ENCODE measurements at regions not wholly inside any gene's neighbourhood (a gene's known extent, or its start where the extent isn't known, plus 50 kb on each side); places are given as distances from the start of the nearest gene placed in this dataset.
"Not testable (repeated sequence)": the region's sequence is repeated elsewhere in the genome, so short reads cannot be mapped to it uniquely, and the experiment has no call there.

- no peak for DNase-seq
These were observed 82.5 kb upstream of the SULF2 start for GRCh38 chr20:47867831-47868230.

DNA sequence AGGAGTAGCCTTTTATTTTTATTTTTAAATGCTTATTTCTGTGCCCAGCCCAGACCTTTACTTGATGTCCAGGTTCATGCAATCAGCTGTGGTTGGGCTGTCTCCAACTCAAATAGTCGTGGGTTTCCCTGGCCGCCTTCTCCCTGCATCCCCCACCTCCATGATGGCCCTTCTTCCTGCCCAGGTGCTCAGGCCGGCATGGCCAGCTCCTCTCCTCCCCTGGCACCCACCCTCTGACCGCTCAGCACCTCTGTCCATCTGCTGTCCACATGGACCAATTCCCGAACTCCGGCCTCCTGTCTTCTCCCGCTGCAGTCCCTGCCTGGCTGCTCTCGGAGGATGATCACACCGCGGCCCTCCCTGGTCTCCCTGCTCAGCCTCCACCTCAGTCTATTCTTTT lies 81.2 kb upstream of the SULF2 start:
- DNase-seq: no peak

DNA sequence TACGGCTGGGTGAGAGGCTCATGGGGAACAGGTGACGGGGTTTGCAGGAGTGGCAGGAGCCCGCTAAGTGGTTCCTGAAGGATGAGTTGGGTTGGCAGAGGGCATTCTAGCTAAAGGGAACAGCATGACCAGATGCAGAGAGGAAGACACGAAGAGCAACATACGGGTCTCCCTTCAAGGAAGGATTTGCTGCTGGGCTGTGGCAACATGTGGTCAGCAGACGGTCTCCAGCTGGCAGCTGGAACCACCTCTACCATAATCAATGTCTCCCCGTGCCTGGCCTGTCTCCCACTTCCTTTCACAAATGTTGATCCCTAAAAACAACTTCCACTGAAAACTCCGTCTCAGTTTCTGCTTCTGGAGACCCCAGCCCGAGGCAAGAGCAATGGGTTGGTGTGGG lies 80.6 kb upstream of the SULF2 start:
- DNase-seq: no peak

- DNase-seq: no peak
These were observed 80.2 kb upstream of the SULF2 start for GRCh38 chr20:47865451-47865850.

DNA sequence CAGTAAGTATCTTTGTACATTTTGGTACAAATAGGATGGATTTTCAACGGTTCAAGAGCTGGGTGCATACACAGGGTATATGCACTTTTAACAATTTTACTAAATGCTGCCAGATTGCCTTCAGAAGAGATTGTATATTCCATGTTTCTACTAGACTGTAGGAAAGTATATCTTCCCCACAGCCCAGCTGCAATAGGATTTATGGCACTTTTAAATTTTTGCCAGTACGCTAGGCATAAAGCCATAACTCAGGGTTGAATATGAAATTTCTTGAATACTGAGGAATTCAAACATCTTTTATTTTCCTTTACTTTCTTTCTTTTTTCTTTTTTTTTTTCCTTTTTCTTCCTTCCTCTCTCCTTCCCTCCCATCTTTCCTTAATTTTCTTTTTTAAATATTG lies 78.7 kb upstream of the SULF2 start:
- no peak for DNase-seq

DNA sequence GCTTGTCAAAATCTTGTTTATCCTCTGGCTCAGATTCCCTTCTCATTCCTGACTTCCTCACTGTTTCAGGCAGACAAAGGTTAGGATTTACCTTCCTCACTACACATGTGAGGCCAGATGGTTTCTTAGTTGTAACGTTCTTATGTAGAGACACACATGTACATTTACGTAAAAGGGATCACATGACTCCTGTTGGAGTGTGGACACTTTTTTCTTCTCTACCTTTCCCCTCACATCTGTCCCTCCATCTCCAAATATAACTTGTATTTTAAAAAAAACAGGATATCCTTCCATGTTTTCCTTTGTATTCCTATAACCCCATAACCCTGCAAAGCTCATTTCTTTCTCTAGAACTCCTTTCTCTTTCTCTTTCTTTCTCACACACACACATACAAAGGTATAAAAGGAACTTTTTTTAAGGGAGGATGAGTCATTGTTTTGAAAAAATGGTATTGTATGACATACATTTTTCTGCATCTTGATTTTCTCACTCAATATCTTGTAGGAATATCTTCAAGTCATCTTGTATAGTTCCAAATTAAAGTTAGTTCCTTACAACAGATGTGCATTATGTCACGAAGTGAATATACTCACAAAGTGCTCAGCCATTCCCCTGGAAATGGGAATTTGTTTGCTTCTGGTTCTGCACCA lies 78.2 kb upstream of the SULF2 start:
- DNase-seq: no peak

GRCh38 chr20:47862574-47863240 lies 77.4 kb upstream of the SULF2 start:
- DNase-seq: no peak

DNA sequence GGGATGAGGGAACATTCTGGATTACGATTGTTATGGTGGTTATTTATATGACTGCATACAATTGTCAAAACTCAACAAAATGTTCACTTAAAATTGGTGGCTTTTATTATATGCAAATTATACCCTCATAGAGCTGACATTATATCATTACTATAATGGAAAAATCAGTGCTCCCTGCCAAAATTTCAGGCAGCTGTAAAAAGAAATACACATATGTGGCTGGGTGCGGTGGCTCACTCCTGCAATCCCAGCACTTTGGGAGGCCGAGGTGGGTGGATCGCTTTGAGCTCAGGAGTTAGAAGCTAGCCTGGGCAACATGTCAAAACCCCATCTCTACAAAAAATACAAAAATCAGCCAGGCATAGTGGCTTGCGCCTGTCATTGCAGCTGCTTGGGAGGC lies 75.8 kb upstream of the SULF2 start:
- DNase-seq: no peak

DNA sequence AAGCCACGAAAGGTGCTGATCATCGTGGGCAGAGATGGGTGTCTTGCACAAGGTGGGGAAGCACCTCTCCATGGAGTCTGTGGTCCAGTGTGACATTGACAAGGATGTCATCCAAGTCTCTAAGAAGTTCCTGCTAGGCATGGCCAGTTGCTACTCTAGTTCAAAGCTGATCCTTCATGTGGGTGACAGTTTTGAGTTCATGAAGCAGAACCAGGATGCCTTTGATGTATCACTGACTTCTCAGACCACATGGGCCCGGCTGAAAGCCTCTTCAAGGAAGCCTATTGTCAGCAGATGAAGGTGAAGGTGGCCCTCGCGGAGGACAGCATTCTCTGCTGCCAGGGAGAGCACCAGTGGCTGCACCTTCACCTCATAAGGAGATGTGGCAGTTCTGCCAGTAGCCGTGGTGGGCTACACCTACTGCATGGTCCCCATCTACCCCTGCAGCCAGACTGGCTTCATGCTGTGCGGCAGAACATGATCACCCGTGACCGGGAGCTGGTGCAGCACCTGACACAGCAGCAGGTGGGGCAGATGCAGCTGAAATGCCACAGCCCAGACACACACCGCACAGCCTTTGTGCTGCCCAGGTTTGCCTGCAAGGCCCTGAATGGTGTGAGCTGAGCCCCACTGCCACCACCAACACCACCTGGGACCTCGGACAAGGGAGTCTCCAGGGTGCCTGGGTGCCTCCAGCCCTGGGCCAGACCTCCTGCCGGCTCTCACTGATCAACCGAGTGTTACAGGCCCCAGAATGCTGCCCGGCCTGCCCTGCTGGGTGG lies 75.0 kb upstream of the SULF2 start:
- DNase-seq: no peak

DNA sequence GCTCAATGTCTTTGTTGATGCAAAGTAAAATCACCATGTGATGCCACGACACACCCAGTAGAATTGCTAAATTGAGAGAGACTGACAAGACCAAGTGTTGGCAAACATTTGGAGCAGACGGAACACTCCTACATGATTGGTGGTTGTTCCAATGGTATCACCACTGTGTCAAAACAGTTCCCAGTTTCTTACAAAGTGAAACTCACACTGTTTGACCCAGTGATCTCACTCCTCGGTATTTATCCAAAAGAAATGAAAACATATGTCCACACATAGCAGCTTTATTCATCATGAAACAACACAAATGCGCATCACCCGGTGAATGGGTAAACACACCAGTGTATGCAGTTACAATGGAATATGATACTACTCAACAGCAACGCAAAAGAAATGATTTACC lies 74.0 kb upstream of the SULF2 start:
- DNase-seq: no peak

DNA sequence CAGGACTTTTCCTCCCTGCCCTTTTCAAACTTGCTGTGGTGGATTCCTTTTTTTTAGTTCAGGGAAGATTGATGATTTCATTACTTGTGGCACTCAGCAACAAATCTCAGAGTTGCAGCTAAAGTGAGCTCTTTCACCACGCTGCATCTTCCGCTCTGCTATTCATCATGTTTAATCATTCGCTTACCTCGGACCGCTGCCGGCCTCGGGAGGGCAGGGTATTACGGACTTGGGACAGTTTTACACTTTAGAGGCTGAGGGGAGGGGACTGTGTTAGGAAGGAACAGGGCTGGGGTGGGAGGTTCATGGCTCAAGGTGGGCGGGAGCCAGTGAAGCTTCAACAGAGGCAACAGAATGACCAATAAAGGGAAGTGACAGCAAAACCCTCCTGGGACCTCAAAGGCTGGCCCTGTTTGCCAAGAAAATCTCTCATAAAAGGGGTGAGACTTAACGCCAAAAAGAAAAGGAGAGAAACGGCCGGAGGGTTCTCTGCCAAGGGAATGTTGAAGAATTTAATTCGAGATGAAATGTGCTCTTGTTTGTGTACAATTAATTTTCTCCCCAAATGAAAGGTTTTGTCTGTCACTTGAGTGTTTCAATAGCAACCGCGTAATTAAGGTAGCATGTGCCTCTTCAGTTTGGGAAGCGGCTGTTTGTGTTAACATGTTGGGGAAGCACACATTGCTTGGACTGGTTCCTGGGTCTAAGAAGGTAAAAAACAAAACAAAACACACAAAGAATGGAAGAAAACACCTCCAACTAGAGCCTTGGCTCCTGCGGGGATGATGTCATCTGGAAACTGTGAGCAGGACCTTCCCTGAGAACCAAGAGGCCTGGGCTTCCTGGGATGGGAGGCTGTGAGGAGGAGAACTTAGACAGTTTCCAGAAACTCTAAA lies 72.5 kb upstream of the SULF2 start:
- DNase-seq: no peak

DNA sequence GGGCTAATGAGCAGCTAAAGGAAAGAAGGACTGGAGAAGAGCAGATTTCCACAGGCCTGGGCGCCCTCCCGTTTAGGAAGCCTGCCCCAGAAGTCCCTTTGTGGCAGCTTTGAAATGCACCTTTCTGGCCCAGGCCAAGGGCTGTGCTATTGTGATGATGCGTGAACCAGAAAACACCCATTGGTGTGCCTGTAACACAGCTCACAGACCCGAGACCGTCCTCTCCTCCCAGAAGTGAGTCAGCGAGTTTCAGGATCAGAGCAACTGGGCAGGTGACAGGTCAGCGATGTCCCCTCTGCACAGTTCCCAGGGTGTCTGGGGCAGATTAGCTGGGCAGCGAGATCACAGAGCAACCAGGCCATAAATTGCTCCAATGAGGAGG lies 71.9 kb upstream of the SULF2 start:
- DNase-seq: no peak

DNA sequence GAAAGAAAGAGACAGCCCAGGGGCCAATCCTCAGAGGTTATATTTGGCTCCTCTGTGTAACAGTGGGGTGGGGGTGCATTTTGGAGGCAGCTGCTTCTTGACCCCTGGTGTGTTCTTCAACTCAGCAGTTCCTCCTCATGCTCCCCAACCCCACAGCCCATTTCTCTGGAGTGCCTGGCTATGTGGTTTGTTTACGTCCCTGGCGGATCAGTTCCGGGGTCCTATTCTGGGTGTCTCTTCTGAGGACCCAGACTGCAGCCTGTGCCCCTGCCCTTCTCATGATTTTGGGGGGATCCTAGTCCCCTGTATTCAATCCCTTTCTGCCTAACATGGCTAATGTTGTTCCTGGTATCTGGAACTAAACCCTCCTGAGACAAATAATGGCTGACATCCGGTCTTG lies 70.5 kb upstream of the SULF2 start:
- DNase-seq: no peak

DNA sequence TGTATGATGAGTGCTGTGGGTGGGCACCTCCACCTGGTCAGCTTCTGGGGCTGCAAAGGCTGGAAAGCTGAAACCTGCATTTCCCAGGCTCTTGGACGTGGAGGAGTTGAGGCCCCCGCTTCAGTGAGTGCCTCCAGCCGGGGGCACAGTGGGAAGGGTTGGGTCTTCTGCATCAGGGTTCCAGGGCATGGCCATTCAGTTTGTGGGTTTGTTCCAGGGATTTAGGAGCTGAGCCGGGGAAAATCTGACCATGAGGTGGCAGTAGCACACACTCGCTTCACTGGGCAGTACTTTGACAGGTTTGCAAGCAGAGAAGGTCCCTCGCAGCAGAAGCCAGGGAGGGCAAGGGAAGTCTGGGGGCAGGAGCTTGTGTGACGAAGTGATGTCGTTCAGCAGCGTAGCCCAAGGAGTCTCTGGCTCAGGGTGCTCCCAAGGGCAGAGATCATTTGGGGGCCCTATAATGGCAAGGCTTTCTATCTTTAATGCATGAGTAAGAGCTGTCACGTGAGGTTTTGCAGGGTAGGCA lies 69.5 kb upstream of the SULF2 start:
- DNase-seq: peak; percentile 31

GRCh38 chr20:47851774-47852173 lies 66.5 kb upstream of the SULF2 start:
- no peak for DNase-seq

GRCh38 chr20:47850146-47850545 lies 64.9 kb upstream of the SULF2 start:
- DNase-seq: no peak

- DNase-seq: no peak
These were observed 64.3 kb upstream of the SULF2 start for GRCh38 chr20:47849596-47849995.

DNA sequence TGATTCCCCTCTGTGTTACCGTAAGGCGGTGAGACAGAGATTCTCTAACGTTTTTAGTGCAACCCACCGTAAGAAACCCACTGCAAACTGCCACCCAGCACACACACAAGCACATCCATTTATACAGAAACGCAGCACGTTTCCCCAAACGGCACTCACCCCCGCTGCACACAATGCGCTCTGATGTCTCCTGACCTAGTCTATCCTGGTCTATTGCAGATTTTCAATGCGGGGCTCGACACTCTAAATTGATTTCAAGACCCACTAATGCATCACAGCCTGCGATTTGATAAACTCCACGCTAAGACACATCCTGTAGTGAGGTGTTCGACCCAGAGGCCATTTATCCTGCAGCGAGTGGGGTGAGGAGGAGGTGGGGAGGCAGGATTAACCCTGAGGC lies 63.7 kb upstream of the SULF2 start:
- no peak for DNase-seq

- DNase-seq: not testable (repeated sequence)
These were observed 63.3 kb upstream of the SULF2 start for GRCh38 chr20:47848534-47848933.

DNA sequence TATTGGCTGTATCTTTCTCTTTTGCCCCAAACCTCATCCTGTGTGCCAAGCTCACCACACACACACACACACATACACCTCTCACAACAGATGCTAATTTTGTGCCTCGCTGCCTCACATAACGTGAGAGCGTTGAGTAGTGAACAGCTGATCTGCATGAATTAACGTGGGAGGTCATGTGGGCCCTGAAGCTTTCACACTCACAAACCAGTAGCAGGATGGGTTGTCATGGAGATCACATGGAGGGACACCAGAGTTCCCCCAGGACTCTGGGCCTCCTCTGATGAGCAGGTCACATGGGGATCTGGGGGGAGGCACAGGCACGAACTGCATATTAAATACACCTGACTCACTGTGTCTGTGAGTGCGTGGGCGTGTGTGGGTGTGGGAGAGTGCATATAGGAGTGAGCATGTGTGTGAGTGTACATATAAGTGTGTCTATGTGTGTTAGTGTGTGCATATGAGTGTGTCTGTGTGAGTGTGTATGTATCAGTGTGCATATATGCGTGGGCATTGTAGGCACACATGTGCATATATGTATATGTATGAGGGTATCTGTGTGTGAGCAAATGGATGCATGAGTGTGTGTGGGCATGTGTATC lies 62.7 kb upstream of the SULF2 start:
- no peak for DNase-seq

DNA sequence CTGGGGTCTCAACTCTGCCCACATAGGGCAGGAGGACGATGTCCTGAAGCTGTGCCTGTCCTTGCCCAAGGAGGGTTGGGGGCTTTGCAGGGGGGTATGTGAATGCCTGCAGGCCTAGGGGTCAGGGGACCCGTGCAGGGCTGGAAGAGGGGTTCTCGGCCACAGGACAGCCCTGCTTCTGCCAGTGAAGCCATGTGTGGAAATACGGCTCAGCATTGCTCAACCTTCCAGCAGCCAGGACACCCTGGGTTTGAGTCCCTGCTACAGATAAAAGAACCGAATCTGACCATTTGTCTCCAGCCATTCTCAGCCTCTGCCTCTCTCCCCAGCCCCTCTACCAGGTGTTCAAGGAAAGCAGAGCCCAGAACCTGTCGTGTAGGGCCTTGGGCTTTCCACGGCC lies 61.9 kb upstream of the SULF2 start:
- not testable (repeated sequence) for DNase-seq

DNA sequence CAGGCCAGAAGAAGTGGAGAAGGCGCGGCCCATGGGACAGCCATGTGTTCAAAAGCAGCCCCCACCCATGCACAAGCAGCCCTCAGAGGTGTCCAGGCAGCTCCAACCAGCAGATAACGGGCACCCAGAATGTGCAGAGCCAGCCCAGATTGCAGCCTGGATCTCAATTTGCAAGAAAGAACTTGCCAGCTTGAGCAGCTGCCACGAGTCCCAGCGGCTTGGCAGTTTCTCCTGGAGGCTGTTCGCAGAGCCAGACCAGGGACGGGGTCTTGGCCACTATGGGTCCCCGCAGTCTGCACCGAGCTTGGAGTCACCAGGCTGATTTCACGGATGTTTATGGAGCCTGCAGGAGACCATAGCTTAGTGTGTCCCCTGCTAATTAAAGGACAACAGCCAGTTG lies 61.4 kb upstream of the SULF2 start:
- not testable (repeated sequence) for DNase-seq

Data from NCI-H1092 treated with DMSO at 0.1 percent for 48 hours (cell line).